SJCRH30 (cell line): ENCODE measurements at regions not wholly inside any gene's neighbourhood (a gene's known extent, or its start where the extent isn't known, plus 50 kb on each side); places are given as distances from the start of the nearest gene placed in this dataset.
"Not testable (repeated sequence)": the region's sequence is repeated elsewhere in the genome, so short reads cannot be mapped to it uniquely, and the experiment has no call there.

Experiments used
- DNase-seq, 2 experiments: peaks; one replicate each; pipeline ENCODE4 v3.0.0-alpha.2; 2015 to 2020
- H3K27ac ChIP-seq: fragments of 250-450 bp; sonication (Bioruptor Pico); 2 replicates; pipeline ENCODE4 v1.5.1; 2020; ENCODE audit warnings: mild to moderate bottlenecking, moderate library complexity
- H3K27me3 ChIP-seq: fragments of 250-450 bp; sonication (Bioruptor Pico); 2 replicates; pipeline ENCODE4 v1.5.1; 2020; ENCODE audit warnings: mild to moderate bottlenecking, moderate library complexity
- H3K36me3 ChIP-seq: fragments of 250-450 bp; sonication (Bioruptor Pico); 2 replicates; pipeline ENCODE4 v1.5.1; 2020; ENCODE audit warnings: mild to moderate bottlenecking, moderate library complexity
- H3K4me1 ChIP-seq: fragments of 250-450 bp; sonication (Bioruptor Pico); 2 replicates; pipeline ENCODE4 v1.5.1; 2020; ENCODE audit warnings: mild to moderate bottlenecking, moderate library complexity
- H3K4me3 ChIP-seq: fragments of 250-450 bp; sonication (Bioruptor Pico); 2 replicates; pipeline ENCODE4 v1.5.1; 2020; ENCODE audit warnings: mild to moderate bottlenecking, moderate library complexity
- H3K9me3 ChIP-seq: fragments of 250-450 bp; sonication (Bioruptor Pico); replicated peaks from 2 replicates; pipeline ENCODE4 v1.5.1; 2020; ENCODE audit warnings: mild to moderate bottlenecking, moderate library complexity

DNA sequence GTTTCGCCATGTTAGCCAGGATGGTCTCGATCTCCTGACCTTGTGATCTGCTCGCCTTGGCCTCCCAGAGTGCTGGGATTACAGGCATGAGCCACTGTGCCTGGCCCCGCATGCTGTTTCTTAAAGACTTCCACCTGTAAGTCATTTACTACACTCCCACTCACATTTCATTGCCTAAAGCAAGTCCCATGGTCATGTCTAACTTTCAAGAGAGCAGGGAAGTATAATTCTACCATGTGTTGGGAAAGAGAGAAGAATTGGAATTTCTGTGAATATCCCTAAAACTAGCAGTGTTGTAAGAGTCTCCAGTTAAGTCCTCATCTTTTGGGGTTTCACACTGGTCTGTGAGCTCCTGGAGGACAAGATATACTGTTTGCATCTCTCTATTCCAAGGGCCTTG lies 139.7 kb downstream of the EMP1 start:
- no peaks in the 10 kb centered on the region for H3K36me3 ChIP-seq
- H3K9me3 ChIP-seq = no peaks in the 10 kb centered on the region
- H3K4me3 ChIP-seq = no peak overlapping the region
- DNase-seq = no peak
- H3K4me1 ChIP-seq = no peaks in the 10 kb centered on the region
- no peak overlapping the region for H3K27ac ChIP-seq
- no peaks in the 10 kb centered on the region for H3K27me3 ChIP-seq

DNA sequence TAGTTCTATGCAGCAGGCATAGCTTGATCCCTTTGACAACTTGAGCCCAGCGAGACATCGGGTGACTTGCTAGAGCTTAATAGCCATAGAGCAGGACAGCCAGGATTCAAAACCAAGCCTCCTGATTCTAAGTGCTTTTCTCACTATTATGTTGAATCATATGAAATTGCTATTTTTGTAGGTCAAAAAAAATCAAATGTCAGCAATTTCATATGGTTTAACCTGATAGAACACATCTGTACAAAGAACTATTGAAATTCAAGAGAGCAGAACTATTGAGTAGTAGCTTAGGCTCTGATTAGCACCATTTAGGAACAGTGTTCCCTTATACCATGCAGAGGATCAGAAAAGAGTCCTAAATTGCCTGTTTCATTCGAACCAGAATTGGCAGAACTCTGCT lies 132.0 kb downstream of the EMP1 start:
- no peak for DNase-seq
- no peaks in the 10 kb centered on the region for H3K36me3 ChIP-seq
- no peaks in the 10 kb centered on the region for H3K4me1 ChIP-seq
- H3K4me3 ChIP-seq = no peak overlapping the region
- H3K9me3 ChIP-seq = peaks cover 3% of the 10 kb centered on the region; the same call in 1 of the 2 replicates
- no peaks in the 10 kb centered on the region for H3K27me3 ChIP-seq
- no peak overlapping the region for H3K27ac ChIP-seq

- Histone ChIP-seq H3K4me3 (no peak overlapping the region), H3K36me3 (no peaks in the 10 kb centered on the region), H3K9me3 (peaks cover 3% of the 10 kb centered on the region; the same call in 1 of the 2 replicates), H3K27ac (no peak overlapping the region), H3K4me1 (no peaks in the 10 kb centered on the region), H3K27me3 (no peaks in the 10 kb centered on the region)
- DNase-seq = no peak
These were observed 129.6 kb downstream of the EMP1 start for GRCh38 chr12:13326076-13326475.

DNA sequence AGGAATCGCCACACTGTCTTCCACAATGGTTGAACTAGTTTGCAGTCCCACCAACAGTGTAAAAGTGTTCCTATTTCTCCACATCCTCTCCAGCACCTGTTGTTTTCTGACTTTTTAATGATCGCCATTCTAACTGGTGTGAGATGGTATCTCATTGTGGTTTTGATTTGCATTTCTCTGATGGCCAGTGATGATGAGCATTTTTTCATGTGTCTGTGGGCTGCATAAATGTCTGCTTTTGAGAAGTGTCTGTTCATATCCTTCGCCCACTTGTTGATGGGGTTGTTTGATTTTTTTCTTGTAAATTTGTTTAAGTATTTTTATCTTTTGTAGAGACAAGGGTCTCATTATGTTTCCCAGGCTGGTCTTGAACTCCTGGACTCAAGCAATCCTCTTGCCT lies 128.5 kb downstream of the EMP1 start:
- not testable (repeated sequence) for DNase-seq, H3K27ac ChIP-seq

GRCh38 chr12:13318231-13319015 lies 121.9 kb downstream of the EMP1 start:
- Histone ChIP-seq H3K36me3 (no peaks in the 10 kb centered on the region), H3K27me3 (no peaks in the 10 kb centered on the region), H3K4me3 (no peak overlapping the region), H3K9me3 (peaks cover 7% of the 10 kb centered on the region; the same call in 1 of the 2 replicates), H3K4me1 (peaks cover 19% of the 10 kb centered on the region), H3K27ac (no peak overlapping the region)
- no peak for DNase-seq

More for the DNA sequence above, 128.5 kb downstream of the EMP1 start:
- not testable (repeated sequence) for H3K27me3 ChIP-seq, H3K4me1 ChIP-seq, H3K4me3 ChIP-seq, H3K9me3 ChIP-seq, H3K36me3 ChIP-seq

DNA sequence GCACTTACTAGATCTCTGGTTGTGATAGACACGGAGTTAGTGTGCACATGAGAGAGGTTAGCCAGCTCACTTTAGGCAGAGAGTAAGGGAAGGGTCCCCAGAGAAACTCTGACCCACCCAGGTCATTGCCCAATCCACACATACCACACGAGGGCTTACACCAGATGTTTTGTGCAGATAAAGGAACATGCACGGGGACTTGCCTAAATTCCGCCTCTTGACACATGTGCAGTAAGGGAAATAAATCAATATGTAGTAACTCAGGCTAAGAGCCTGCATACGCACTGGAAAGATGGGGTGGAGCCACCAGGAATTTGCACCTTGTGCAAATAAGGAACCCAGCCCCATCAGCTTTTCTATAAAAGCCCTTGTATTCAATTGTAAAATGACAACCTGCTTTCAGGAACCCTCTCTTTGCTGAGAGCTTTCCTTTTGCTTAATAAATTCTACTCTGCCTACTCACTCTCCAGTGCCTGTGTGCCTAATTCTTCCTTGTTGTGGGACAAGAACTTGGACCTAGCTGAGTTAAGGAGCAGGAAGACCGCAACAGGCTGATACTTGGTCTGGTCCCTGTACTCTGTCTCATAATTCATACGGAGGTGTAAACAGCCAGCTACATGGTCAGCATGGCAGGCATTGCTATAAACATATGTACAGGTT lies 120.2 kb downstream of the EMP1 start:
- peaks cover 19% of the 10 kb centered on the region for H3K4me1 ChIP-seq
- H3K9me3 ChIP-seq = peaks cover 7% of the 10 kb centered on the region; the same call in 1 of the 2 replicates
- H3K27me3 ChIP-seq = no peaks in the 10 kb centered on the region
- no peaks in the 10 kb centered on the region for H3K36me3 ChIP-seq
- no peak overlapping the region for H3K4me3 ChIP-seq
- H3K27ac ChIP-seq = no peak overlapping the region
- DNase-seq = no peak

- Histone ChIP-seq H3K4me1 (peaks cover 19% of the 10 kb centered on the region), H3K36me3 (no peaks in the 10 kb centered on the region), H3K9me3 (peaks cover 7% of the 10 kb centered on the region; the same call in 1 of the 2 replicates), H3K27me3 (no peaks in the 10 kb centered on the region), H3K27ac (peak overlapping the region; percentile 59), H3K4me3 (no peak overlapping the region)
- peak; percentile 43 to 67 for DNase-seq
These were observed 117.4 kb downstream of the EMP1 start for GRCh38 chr12:13313886-13314285.

- Histone ChIP-seq H3K36me3 (no peaks in the 10 kb centered on the region), H3K27me3 (no peaks in the 10 kb centered on the region), H3K9me3 (peaks cover 7% of the 10 kb centered on the region; the same call in 1 of the 2 replicates), H3K4me3 (no peak overlapping the region), H3K4me1 (peaks cover 19% of the 10 kb centered on the region), H3K27ac (no peak overlapping the region)
- no peak for DNase-seq
These were observed 115.0 kb downstream of the EMP1 start for GRCh38 chr12:13311551-13311950.

DNA sequence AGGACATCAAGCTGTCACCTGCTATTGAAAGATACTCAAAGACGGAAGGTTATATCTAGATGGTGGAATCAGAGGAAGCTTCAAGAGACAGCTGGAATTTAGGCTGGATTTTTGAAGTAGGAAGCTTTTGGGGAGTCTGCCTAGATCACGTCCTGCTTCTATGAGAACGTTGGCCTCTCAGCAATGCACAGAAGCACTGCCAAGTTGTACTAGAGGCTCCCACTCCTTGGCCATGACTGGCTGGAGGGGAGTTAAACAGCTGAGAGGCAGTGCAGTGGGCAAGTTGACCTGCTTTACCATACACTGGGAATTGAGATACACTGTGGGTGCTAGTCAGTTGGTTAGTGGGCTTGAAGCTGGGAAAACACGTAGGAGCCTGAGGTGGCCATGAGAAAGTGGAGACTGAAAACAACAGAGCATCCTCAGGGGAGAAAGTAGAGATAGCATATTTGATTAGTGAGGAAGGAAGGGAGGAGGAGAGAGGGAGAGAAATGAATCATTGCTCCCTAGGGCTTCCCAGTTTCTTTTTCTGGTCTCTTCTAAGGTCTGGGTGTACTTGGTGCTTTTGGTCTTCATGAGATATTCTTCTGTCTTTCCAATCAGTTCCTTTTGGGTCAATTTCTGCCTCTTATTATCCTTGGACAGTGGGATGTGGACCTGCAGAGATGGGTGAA lies 110.8 kb downstream of the EMP1 start:
- no peaks in the 10 kb centered on the region for H3K4me1 ChIP-seq
- H3K4me3 ChIP-seq = no peak overlapping the region
- no peaks in the 10 kb centered on the region for H3K27me3 ChIP-seq
- DNase-seq = no peak
- H3K27ac ChIP-seq = no peak overlapping the region
- H3K9me3 ChIP-seq = no peaks in the 10 kb centered on the region
- H3K36me3 ChIP-seq = no peaks in the 10 kb centered on the region

- no peak for DNase-seq
- H3K9me3 ChIP-seq = no peaks in the 10 kb centered on the region
- H3K27ac ChIP-seq = no peak overlapping the region
- H3K27me3 ChIP-seq = no peaks in the 10 kb centered on the region
- no peaks in the 10 kb centered on the region for H3K4me1 ChIP-seq
- H3K36me3 ChIP-seq = no peaks in the 10 kb centered on the region
- no peak overlapping the region for H3K4me3 ChIP-seq
These were observed 108.4 kb downstream of the EMP1 start for GRCh38 chr12:13304924-13305323.

DNA sequence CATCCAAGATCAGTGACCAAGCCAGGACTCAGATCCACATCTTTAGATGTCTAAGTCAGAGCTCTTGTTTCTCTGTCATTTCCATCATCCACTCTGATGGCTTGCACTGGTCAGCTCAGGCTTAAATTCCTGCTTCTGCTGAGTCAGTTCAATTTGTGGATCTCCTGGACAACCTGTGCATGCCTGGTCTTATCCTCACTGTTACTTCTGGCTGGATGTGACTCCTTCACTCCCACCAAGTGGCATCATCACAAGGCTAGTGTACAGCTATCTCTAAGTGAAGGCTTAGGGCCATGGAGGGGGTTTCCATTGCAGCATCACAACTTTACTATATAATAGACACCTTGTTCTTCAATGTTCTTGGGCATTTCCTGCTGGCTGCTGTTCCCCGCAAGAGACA lies 102.9 kb downstream of the EMP1 start:
- Histone ChIP-seq H3K27me3 (no peaks in the 10 kb centered on the region), H3K36me3 (no peaks in the 10 kb centered on the region), H3K9me3 (no peaks in the 10 kb centered on the region), H3K27ac (no peak overlapping the region), H3K4me3 (no peak overlapping the region), H3K4me1 (no peaks in the 10 kb centered on the region)
- no peak for DNase-seq

GRCh38 chr12:13293096-13293495 lies 96.6 kb downstream of the EMP1 start:
- H3K27ac ChIP-seq = no peak overlapping the region
- H3K27me3 ChIP-seq = no peaks in the 10 kb centered on the region
- H3K36me3 ChIP-seq = no peaks in the 10 kb centered on the region
- no peak overlapping the region for H3K4me3 ChIP-seq
- peak; percentile 19 to 46 for DNase-seq
- H3K4me1 ChIP-seq = peaks cover 19% of the 10 kb centered on the region
- H3K9me3 ChIP-seq = no peaks in the 10 kb centered on the region

- Histone ChIP-seq H3K27me3 (no peaks in the 10 kb centered on the region), H3K4me3 (no peak overlapping the region; the same call in 1 of the 2 replicates), H3K36me3 (no peaks in the 10 kb centered on the region), H3K4me1 (peaks cover 21% of the 10 kb centered on the region), H3K27ac (peak overlapping the region; percentile 35; the same call in 1 of the 2 replicates), H3K9me3 (no peaks in the 10 kb centered on the region)
- DNase-seq = no peak
These were observed 93.2 kb downstream of the EMP1 start for GRCh38 chr12:13289653-13290289.

- DNase-seq = peak; percentile 59 to 69
- Histone ChIP-seq H3K9me3 (no peaks in the 10 kb centered on the region), H3K27ac (peak overlapping the region; percentile 35)
These were observed 92.6 kb downstream of the EMP1 start for GRCh38 chr12:13288937-13289652.

More at GRCh38 chr12:13288937-13289652, 92.6 kb downstream of the EMP1 start:
- Histone ChIP-seq H3K4me1 (peaks cover 21% of the 10 kb centered on the region), H3K4me3 (peak overlapping the region; percentile 31), H3K36me3 (no peaks in the 10 kb centered on the region), H3K27me3 (no peaks in the 10 kb centered on the region)
